ENCODE measurements at regions not wholly inside any gene's neighbourhood (a gene's known extent, or its start where the extent isn't known, plus 50 kb on each side); places are given as distances from the start of the nearest gene placed in this dataset.
"Not testable (repeated sequence)": the region's sequence is repeated elsewhere in the genome, so short reads cannot be mapped to it uniquely, and the experiment has no call there.

DNA sequence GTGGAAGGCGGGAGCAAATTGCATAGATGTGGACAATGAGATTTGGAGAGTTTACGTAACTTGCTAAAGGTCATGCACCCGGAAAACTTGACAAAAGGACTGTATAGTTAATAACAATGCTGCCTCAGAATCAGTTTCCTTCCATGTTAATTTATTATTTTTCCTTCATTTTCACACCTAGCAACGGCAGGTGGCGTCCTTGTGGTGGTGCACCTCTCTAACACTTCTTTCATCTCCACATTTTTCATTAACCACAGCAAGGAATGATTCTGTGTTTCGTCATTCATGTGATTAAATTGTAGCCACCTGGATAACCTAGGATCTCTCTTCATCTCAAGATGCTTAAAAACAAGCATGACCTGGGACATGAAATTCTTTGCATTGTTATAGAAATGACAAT is 2133.0 kb downstream of the NCAM2 start:
- no peak for TF ChIP-seq POLR2A (IDR thresholded peaks at IDR 0.05; ENCODE audit: low read depth, low read length)
- FAIRE-seq (no peak), DNase-seq (ENCODE audit: insufficient read length, low spot score) (no peak)

DNA sequence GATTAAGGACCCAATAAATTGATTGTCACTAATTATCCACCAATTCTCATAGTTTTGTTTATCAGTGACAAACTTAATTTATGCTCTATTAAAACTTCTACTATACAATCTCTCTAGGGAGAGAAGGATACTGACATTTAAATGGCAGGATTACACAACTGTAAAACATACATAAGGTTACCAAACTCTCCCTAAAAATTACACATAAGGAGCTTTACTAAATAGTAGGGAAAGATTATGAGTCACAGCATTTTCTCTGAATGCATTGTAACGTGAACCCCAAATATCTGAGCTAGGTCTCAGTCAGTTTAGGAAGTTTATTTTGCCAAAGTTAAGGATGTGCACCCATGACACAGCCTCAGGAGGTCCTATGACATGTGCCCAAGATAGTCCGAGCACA is 2140.6 kb downstream of the NCAM2 start:
- DNase-seq (ENCODE audit: insufficient read length, low spot score) (no peak), FAIRE-seq (no peak)
- TF ChIP-seq POLR2A (IDR thresholded peaks at IDR 0.05; ENCODE audit: low read depth, low read length): no peak

DNA sequence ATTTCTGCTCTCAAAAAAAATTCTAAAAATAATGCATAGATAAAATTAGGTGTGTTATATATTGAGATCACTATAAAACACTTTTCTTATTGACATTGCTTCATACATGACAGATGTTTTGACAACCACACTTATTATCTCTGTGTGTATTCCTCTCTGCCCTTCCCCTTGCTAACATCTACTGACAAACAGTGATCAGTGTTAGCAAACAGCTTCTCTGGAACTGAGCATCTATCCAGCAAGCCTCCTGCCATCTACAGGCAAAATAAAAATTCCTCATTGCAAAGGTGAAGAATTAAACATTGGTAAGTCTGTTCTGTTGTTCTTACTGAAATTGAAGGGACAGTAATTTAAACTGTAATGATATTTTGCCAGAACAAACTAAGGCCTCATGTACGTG is 2153.9 kb downstream of the NCAM2 start:
- no peak for TF ChIP-seq POLR2A (IDR thresholded peaks at IDR 0.05; ENCODE audit: low read depth, low read length)
- DNase-seq (ENCODE audit: insufficient read length, low spot score): no peak
- no peak for FAIRE-seq

DNA sequence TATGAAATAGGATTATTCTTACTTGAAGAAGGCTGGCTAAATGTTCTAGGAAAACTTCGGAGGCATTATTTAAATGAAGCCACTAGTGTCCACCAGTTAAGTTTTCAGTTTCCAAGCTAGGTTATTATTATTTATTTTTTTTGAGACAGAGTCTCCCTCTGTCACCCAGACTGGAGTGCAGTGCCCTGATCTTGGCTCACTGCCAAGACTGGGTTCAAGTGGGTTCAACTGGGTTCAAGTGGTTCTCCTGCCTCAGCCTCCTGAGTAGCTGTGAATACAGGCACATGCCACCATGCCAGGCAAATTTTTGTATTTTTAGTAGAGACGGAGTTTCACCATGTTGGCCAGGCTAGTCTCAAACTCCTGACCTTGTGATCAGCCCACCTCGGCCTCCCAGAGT is 2155.6 kb downstream of the NCAM2 start:
- FAIRE-seq; DNase-seq (ENCODE audit: insufficient read length, low spot score): not testable (repeated sequence)

DNA sequence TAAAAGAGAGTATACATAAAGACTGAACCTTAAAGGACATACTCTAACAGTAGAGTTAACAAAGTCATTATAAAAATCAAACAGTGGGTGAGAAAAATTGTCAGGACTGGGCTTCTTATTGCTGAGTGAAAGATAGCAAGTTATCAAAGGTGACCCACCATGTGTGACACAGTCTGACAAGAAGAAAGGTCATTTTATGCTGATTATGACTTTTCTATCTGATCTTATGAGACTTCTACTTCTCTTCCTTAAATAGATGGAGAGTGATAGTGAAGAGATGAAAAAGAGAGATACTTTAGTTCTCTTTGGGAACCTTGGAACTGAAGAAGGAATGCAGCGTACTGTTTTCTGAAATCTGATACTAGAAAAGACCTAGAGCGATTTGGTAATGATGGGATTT is 2157.1 kb downstream of the NCAM2 start:
- TF ChIP-seq POLR2A (IDR thresholded peaks at IDR 0.05; ENCODE audit: low read depth, low read length): no peak
- FAIRE-seq: no peak
- no peak for DNase-seq (ENCODE audit: insufficient read length, low spot score)

DNA sequence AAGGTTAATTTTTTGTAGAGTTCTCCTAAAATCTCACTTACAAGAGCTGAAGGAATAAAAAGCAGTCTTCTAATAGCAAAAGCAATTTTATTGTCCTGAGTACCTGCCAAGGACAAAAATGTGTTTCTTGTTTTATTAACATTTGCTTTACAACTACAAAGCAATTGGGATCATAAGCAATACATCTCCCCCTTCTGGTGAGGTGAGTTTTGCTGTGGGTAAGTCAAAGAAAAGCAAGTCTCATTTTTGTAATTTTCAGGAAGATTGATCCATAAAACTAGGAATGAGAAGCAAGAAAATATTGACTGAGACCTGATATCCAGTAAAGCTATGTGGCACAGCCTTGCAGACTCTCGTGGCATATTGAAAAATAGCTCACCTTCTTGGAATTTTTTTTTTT is 2162.7 kb downstream of the NCAM2 start:
- FAIRE-seq (no peak), DNase-seq (ENCODE audit: insufficient read length, low spot score) (no peak)
- TF ChIP-seq POLR2A (IDR thresholded peaks at IDR 0.05; ENCODE audit: low read depth, low read length): no peak

DNA sequence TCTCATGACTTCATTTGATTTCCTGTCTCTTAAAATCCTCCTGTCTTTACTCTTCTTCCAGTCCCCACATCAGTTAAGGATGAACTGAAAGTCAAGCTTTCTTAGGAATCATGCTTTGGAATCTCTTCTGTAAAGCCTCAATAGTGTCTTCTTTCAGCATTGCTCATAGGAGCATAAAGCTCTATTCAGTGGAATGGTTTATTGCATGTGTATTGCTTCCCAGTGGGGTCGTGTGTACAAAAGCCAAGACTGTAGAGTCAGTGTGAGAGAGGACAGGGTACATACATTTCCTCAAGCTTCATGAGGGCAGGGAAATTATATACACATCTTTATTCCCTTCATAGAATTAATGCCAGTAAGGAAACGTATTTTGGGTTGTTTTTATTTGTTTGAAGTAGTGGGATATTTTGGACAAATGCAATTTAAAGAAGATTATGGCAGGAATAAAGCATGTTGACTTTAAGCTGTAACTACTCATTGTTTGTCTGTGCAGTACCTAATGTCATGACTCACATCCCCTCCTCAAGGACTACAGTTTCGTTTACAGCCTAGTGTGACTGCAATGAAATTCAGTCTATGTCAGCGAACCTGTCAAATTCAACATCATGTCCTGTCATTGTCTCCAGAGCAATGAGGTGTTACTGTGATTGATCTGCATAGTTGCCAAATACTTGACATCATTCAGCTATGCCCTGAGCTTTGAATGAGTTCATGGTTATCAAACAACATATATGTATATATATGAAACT is 2164.2 kb downstream of the NCAM2 start:
- DNase-seq (ENCODE audit: insufficient read length, low spot score): no peak
- peak; percentile 71 for FAIRE-seq
- TF ChIP-seq POLR2A (IDR thresholded peaks at IDR 0.05; ENCODE audit: low read depth, low read length): no peak

All from H54 (cell line).